ENCODE measurements at regions not wholly inside any gene's neighbourhood (a gene's known extent, or its start where the extent isn't known, plus 50 kb on each side); places are given as distances from the start of the nearest gene placed in this dataset.
"Not testable (repeated sequence)": the region's sequence is repeated elsewhere in the genome, so short reads cannot be mapped to it uniquely, and the experiment has no call there.

- H2AFZ ChIP-seq; H3K9ac ChIP-seq; H3K4me3 ChIP-seq (ENCODE audit: low read depth, low read length); H3K27me3 ChIP-seq (ENCODE audit: control insufficient read depth, insufficient read depth, low read length); H3K79me2 ChIP-seq; H3K4me2 ChIP-seq (ENCODE audit: low read length); H3K9me3 ChIP-seq (ENCODE audit: control insufficient read depth, low read length); H3K36me3 ChIP-seq (ENCODE audit: control insufficient read depth, insufficient read depth, low read length); H3K4me1 ChIP-seq: not testable (repeated sequence)
- peak overlapping the region; percentile 60 for H3K27ac ChIP-seq
Measured at GRCh38 chr1:146409817-146410441, 181.1 kb upstream of the NOTCH2NLA start.

GRCh38 chr1:146409116-146409801 lies 180.4 kb upstream of the NOTCH2NLA start:
- not testable (repeated sequence) for H3K79me2 ChIP-seq; H3K36me3 ChIP-seq (ENCODE audit: control insufficient read depth, insufficient read depth, low read length); H3K9ac ChIP-seq; H3K4me1 ChIP-seq; H2AFZ ChIP-seq; H3K27ac ChIP-seq; H3K27me3 ChIP-seq (ENCODE audit: control insufficient read depth, insufficient read depth, low read length); H3K4me2 ChIP-seq (ENCODE audit: low read length); H3K4me3 ChIP-seq (ENCODE audit: low read depth, low read length); H3K9me3 ChIP-seq (ENCODE audit: control insufficient read depth, low read length)

DNA sequence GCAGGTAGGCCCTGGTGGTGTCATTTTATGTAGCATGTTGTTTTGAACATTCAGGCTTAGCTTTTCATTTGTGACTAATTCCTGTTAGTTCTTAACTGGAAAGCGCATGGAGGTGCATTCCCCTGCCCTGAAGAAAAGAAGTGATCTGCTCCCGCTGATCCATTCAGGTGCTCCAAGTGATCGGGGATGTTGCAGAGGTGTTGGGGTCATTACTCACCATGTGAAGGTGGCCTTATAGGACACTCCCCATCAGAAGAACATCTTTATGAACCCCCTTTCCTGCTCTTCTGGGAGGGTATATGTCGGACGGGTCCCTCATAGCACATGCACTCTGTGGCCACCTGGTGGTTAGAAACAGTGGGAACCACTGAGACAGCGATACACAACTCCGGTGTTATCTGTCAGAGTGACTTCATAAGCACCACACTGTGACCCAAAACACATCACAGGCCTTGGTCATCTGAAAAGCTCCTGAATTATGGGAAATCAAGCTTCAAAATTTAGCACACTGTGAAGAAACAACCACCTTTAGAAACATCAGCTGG lies 172.5 kb upstream of the NOTCH2NLA start:
- H3K79me2 ChIP-seq; H3K4me2 ChIP-seq (ENCODE audit: low read length); H3K36me3 ChIP-seq (ENCODE audit: control insufficient read depth, insufficient read depth, low read length); H3K9me3 ChIP-seq (ENCODE audit: control insufficient read depth, low read length); H3K4me1 ChIP-seq; H3K27me3 ChIP-seq (ENCODE audit: control insufficient read depth, insufficient read depth, low read length); H3K9ac ChIP-seq; H3K27ac ChIP-seq; H3K4me3 ChIP-seq (ENCODE audit: low read depth, low read length): not testable (repeated sequence)
- peak overlapping the region; percentile 33 for H2AFZ ChIP-seq
- TF ChIP-seq, protein P1, sequence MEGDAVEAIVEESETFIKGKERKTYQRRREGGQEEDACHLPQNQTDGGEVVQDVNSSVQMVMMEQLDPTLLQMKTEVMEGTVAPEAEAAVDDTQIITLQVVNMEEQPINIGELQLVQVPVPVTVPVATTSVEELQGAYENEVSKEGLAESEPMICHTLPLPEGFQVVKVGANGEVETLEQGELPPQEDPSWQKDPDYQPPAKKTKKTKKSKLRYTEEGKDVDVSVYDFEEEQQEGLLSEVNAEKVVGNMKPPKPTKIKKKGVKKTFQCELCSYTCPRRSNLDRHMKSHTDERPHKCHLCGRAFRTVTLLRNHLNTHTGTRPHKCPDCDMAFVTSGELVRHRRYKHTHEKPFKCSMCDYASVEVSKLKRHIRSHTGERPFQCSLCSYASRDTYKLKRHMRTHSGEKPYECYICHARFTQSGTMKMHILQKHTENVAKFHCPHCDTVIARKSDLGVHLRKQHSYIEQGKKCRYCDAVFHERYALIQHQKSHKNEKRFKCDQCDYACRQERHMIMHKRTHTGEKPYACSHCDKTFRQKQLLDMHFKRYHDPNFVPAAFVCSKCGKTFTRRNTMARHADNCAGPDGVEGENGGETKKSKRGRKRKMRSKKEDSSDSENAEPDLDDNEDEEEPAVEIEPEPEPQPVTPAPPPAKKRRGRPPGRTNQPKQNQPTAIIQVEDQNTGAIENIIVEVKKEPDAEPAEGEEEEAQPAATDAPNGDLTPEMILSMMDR (IDR thresholded peaks at IDR 0.05): peak; percentile 40

- H3K79me2 ChIP-seq; H3K27ac ChIP-seq; H3K9ac ChIP-seq; H3K9me3 ChIP-seq (ENCODE audit: control insufficient read depth, low read length); H3K4me3 ChIP-seq (ENCODE audit: low read depth, low read length); H3K27me3 ChIP-seq (ENCODE audit: control insufficient read depth, insufficient read depth, low read length); H3K4me2 ChIP-seq (ENCODE audit: low read length); H3K4me1 ChIP-seq; H3K36me3 ChIP-seq (ENCODE audit: control insufficient read depth, insufficient read depth, low read length); H2AFZ ChIP-seq: not testable (repeated sequence)
Measured at GRCh38 chr1:146400173-146401121, 171.6 kb upstream of the NOTCH2NLA start.

DNA sequence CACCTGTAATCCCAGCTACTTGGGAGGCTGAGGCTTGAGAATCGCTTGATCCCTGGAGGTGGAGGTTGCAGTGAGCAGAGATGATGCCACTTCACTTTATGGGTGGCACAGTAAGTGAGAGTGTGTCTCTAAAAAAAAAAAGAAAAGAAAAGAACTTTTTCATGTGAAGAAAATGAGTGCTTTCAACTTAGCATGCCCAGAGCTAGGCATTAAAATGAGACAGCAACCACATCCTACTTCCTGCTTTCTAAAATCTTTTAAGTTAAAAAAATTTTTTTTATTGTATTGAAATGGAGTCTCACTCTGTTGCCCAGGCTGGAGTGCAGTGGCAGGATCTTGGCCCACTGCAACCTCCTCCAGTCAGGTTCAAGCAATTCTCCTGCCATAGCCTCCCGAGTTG lies 170.4 kb upstream of the NOTCH2NLA start:
- not testable (repeated sequence) for H3K4me3 ChIP-seq (ENCODE audit: low read depth, low read length); H3K27me3 ChIP-seq (ENCODE audit: control insufficient read depth, insufficient read depth, low read length); H3K4me2 ChIP-seq (ENCODE audit: low read length); H3K4me1 ChIP-seq; H3K9me3 ChIP-seq (ENCODE audit: control insufficient read depth, low read length); H3K36me3 ChIP-seq (ENCODE audit: control insufficient read depth, insufficient read depth, low read length); H3K9ac ChIP-seq; H2AFZ ChIP-seq; H3K27ac ChIP-seq; H3K79me2 ChIP-seq

- not testable (repeated sequence) for H3K79me2 ChIP-seq; H3K4me3 ChIP-seq (ENCODE audit: low read depth, low read length); H3K9me3 ChIP-seq (ENCODE audit: control insufficient read depth, low read length); H3K27me3 ChIP-seq (ENCODE audit: control insufficient read depth, insufficient read depth, low read length); H2AFZ ChIP-seq; H3K36me3 ChIP-seq (ENCODE audit: control insufficient read depth, insufficient read depth, low read length); H3K27ac ChIP-seq; H3K4me2 ChIP-seq (ENCODE audit: low read length); H3K9ac ChIP-seq; H3K4me1 ChIP-seq
Measured at GRCh38 chr1:146396801-146397200, 168.0 kb upstream of the NOTCH2NLA start.

- not testable (repeated sequence) for H3K4me3 ChIP-seq (ENCODE audit: low read depth, low read length); H3K79me2 ChIP-seq; H3K4me2 ChIP-seq (ENCODE audit: low read length); H2AFZ ChIP-seq; H3K27ac ChIP-seq; H3K9ac ChIP-seq; H3K4me1 ChIP-seq; H3K36me3 ChIP-seq (ENCODE audit: control insufficient read depth, insufficient read depth, low read length); H3K9me3 ChIP-seq (ENCODE audit: control insufficient read depth, low read length); H3K27me3 ChIP-seq (ENCODE audit: control insufficient read depth, insufficient read depth, low read length)
Measured at GRCh38 chr1:146396242-146396641, 167.4 kb upstream of the NOTCH2NLA start.

GRCh38 chr1:146393796-146394195 lies 165.0 kb upstream of the NOTCH2NLA start:
- not testable (repeated sequence) for H3K27me3 ChIP-seq (ENCODE audit: control insufficient read depth, insufficient read depth, low read length); H3K4me1 ChIP-seq; H3K36me3 ChIP-seq (ENCODE audit: control insufficient read depth, insufficient read depth, low read length); H3K4me2 ChIP-seq (ENCODE audit: low read length); H3K79me2 ChIP-seq; H2AFZ ChIP-seq; H3K4me3 ChIP-seq (ENCODE audit: low read depth, low read length); H3K9me3 ChIP-seq (ENCODE audit: control insufficient read depth, low read length); H3K27ac ChIP-seq; H3K9ac ChIP-seq

DNA sequence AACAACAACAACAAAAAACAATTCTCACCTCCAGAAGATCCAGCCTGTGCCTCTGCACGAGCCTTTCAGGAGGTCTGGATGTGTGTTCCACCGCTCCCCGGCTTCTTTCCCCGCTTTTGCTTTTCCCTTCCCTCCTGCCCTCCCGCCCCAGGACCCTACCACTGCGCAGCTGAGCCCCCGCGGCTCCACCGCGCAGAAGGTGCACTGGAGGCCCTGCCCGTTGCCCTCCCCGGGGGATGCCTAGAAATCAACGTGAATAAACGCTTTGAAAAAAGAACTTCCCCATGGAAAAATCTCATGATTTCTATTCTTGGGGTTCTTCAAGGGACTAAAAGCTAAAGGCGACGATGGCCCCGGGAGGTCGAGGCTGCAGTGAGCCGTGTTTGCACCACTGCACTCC lies 164.3 kb upstream of the NOTCH2NLA start:
- not testable (repeated sequence) for H3K4me1 ChIP-seq; H2AFZ ChIP-seq; H3K27me3 ChIP-seq (ENCODE audit: control insufficient read depth, insufficient read depth, low read length); H3K27ac ChIP-seq; H3K4me2 ChIP-seq (ENCODE audit: low read length); H3K4me3 ChIP-seq (ENCODE audit: low read depth, low read length); H3K9ac ChIP-seq; H3K36me3 ChIP-seq (ENCODE audit: control insufficient read depth, insufficient read depth, low read length); H3K79me2 ChIP-seq; H3K9me3 ChIP-seq (ENCODE audit: control insufficient read depth, low read length)

- not testable (repeated sequence) for H3K36me3 ChIP-seq (ENCODE audit: control insufficient read depth, insufficient read depth, low read length); H3K27ac ChIP-seq; H3K9me3 ChIP-seq (ENCODE audit: control insufficient read depth, low read length); H2AFZ ChIP-seq; H3K79me2 ChIP-seq; H3K27me3 ChIP-seq (ENCODE audit: control insufficient read depth, insufficient read depth, low read length); H3K4me1 ChIP-seq; H3K9ac ChIP-seq; H3K4me2 ChIP-seq (ENCODE audit: low read length); H3K4me3 ChIP-seq (ENCODE audit: low read depth, low read length)
Measured at GRCh38 chr1:146389178-146389577, 160.4 kb upstream of the NOTCH2NLA start.

Data from parathyroid adenoma (tissue), 2 donors.